A673 (cell line): ENCODE measurements at regions not wholly inside any gene's neighbourhood (a gene's known extent, or its start where the extent isn't known, plus 50 kb on each side); places are given as distances from the start of the nearest gene placed in this dataset.

ENCODE experiments used
- CTCF ChIP-seq: fragments of 300-800, 200-600 bp; sonication (generic); conservative IDR thresholded peaks from 2 replicates; pipeline ENCODE4 v1.5.1; 2017; ENCODE audit warnings: low read depth, mild to moderate bottlenecking, antibody characterized with exemption, low read length, moderate library complexity, mixed read lengths
- EZH2 ChIP-seq: fragments of 200-600 bp; sonication (generic); IDR thresholded peaks from 2 replicates; pipeline ENCODE4 v1.6.1; 2017; ENCODE audit warnings: borderline replicate concordance, low read depth, mild to moderate bottlenecking, mixed read lengths, antibody characterized with exemption, low read length; ENCODE audit not compliant: poor library complexity, severe bottlenecking

- 0 out of 2 replicates have a peak, but pooled peaks have one; percentile 13 for TF ChIP-seq CTCF
- no peak for TF ChIP-seq EZH2
Observed at GRCh38 chr10:108358912-108359311, 1194.4 kb upstream of the SORCS1 start.
